K562 (cell line): ENCODE measurements at regions not wholly inside any gene's neighbourhood (a gene's known extent, or its start where the extent isn't known, plus 50 kb on each side); places are given as distances from the start of the nearest gene placed in this dataset.
A peak's percentile ranks its signal among the peaks of the same experiment; 100 is the strongest.
"Not testable (repeated sequence)": the region's sequence is repeated elsewhere in the genome, so short reads cannot be mapped to it uniquely, and the experiment has no call there.

Experiments used
- ATAC-seq: fragments of 200-7000 bp; cut with Tn5 transposase; 3 replicates; pipeline ENCODE4 v1.9.1; 2020; ENCODE audit warnings: moderate library complexity
- BruUV-seq: library from RNA; stranded (reverse); fragments of 400-500 nt; replicated peaks from 2 replicates; lab custom pipeline; 2021; lab: Mats Ljungman, UMichigan
- CTCF ChIA-PET: fragments of 300-600 bp; formaldehyde crosslinking; extraction: SDS; loops from one replicate; lab custom pipeline; 2021; ENCODE audit warnings: low intra/inter-chr PET ratio; lab: Yijun Ruan, JAX
- POLR2A ChIA-PET: fragments of 300-600, 350-650 bp; sonication (Branson Sonifier 250); formaldehyde crosslinking; extraction: SDS; loops from one replicate; lab custom pipeline; 2021; ENCODE audit warnings: antibody characterized with exemption, inconsistent platforms; lab: Yijun Ruan, JAX
- DNase-seq, 4 experiments: peaks; one replicate each; pipeline versions ENCODE4 v3.0.0 to v3.0.0-alpha.2; 2011 to 2018; ENCODE audit warnings: low spot score in 3 of 4, mixed read lengths in 3 of 4; ENCODE audit errors: extremely low read depth in 1 of 4
- FAIRE-seq: peaks from 2 replicates; lab custom pipeline; 2011; peaks lifted over from hg19 to GRCh38; lab: Jason Lieb, UNC
- H2AFZ ChIP-seq: 2 replicates; pipeline ENCODE4 v1.6.0; 2011; ENCODE audit warnings: low read depth, low read length, control low read depth, inconsistent platforms
- H3K27ac ChIP-seq: fragments of 200-600 bp; 3 replicates; pipeline ENCODE4 v1.8.0; 2011; ENCODE audit warnings: low read depth, mild to moderate bottlenecking, control low read depth, inconsistent platforms, low read length, moderate library complexity, mixed read lengths; ENCODE audit errors: extremely low read depth
- H3K27me3 ChIP-seq, 2 experiments: fragments of 300-600 bp in 1 of 2; 2 replicates in 1 of 2; 3 replicates in 1 of 2; pipeline versions ENCODE4 v1.6.0 to v1.8.0; 2011; ENCODE audit warnings: inconsistent platforms in 2 of 2, low read length in 2 of 2, mild to moderate bottlenecking in 1 of 2, mixed read lengths in 1 of 2, moderate library complexity in 1 of 2; ENCODE audit not compliant: control insufficient read depth in 2 of 2, insufficient read depth in 2 of 2
- H3K36me3 ChIP-seq: fragments of 300-600 bp; 3 replicates; pipeline ENCODE4 v1.8.0; 2011; ENCODE audit warnings: mild to moderate bottlenecking, low read length, inconsistent platforms; ENCODE audit not compliant: control insufficient read depth, insufficient read depth
- H3K4me1 ChIP-seq, 2 experiments: fragments of 200-600 bp in 1 of 2; replicated peaks in 1 of 2; 2 replicates in 1 of 2; 3 replicates in 1 of 2; pipeline versions ENCODE4 v1.5.1 to v1.8.0; 2011; ENCODE audit warnings: inconsistent platforms in 2 of 2, low read length in 2 of 2, mild to moderate bottlenecking in 1 of 2, mixed read lengths in 1 of 2, moderate library complexity in 1 of 2; ENCODE audit not compliant: control insufficient read depth in 2 of 2, insufficient read depth in 2 of 2
- H3K4me2 ChIP-seq: 2 replicates; pipeline ENCODE4 v1.6.1; 2011; ENCODE audit warnings: low read length, control low read depth, inconsistent platforms, mixed read lengths; ENCODE audit not compliant: insufficient read depth
- H3K4me3 ChIP-seq: fragments of 200-600 bp; sonication (generic), shearing (Covaris generic); 2 replicates; pipeline ENCODE4 v1.5.1; 2016; ENCODE audit warnings: control low read depth, inconsistent platforms
- H3K79me2 ChIP-seq: fragments of 200-600 bp; 3 replicates; pipeline ENCODE4 v1.8.0; 2011; ENCODE audit warnings: low read length, inconsistent platforms; ENCODE audit not compliant: control insufficient read depth, insufficient read depth
- H3K9ac ChIP-seq, 2 experiments: 2 replicates each; pipeline versions ENCODE4 v1.6.0 to v1.6.1; 2011; ENCODE audit warnings: low read depth in 2 of 2, low read length in 2 of 2, control low read depth in 1 of 2, inconsistent platforms in 1 of 2, mild to moderate bottlenecking in 1 of 2, mixed read lengths in 1 of 2; ENCODE audit not compliant: insufficient read depth in 1 of 2
- H3K9me1 ChIP-seq: one replicate; pipeline ENCODE4 v1.6.0; 2011; ENCODE audit warnings: inconsistent platforms, mild to moderate bottlenecking, low read length, moderate library complexity; ENCODE audit not compliant: control insufficient read depth, insufficient read depth
- H3K9me3 ChIP-seq: replicated peaks from 2 replicates; pipeline ENCODE4 v1.5.1; 2011; ENCODE audit warnings: low read depth, low read length, inconsistent platforms; ENCODE audit not compliant: control insufficient read depth, insufficient read depth
- H4K20me1 ChIP-seq: replicated peaks from 2 replicates; pipeline ENCODE4 v1.6.1; 2011; ENCODE audit warnings: low read length, inconsistent platforms, mixed read lengths; ENCODE audit not compliant: control insufficient read depth, insufficient read depth
- ZFP36 ChIP-seq: fragments of 150-350 bp; IDR thresholded peaks from 2 replicates; pipeline ENCODE4 v1.6.1; 2018; ENCODE audit warnings: low read length, low read depth; ENCODE audit not compliant: partially characterized antibody
- ZNF431 ChIP-seq: sonication (generic); formaldehyde crosslinking; IDR thresholded peaks from 2 replicates; pipeline ENCODE4 v1.8.0; 2022; ENCODE audit warnings: mild to moderate bottlenecking, missing genetic modification reagents
- WGBS: fragments of 100-300 bp; shearing (Covaris generic); methylation state at CpG from one replicate; pipeline ENCODE4 v1.1.6; 2016; ENCODE audit warnings: low coverage, mixed read lengths; ENCODE audit not compliant: insufficient coverage; ENCODE audit errors: missing lambda C conversion rate; 5-methylcytosine and 5-hydroxymethylcytosine counted together
- in situ Hi-C: fragments of 300-500 bp; cut with MboI; formaldehyde crosslinking; loops from 4 replicates; pipeline ENCODE4 v1.15.0; 2018; ENCODE audit warnings: inconsistent platforms, mixed read lengths
- intact Hi-C: fragments of 100-400 bp; cut with micrococcal nuclease; formaldehyde crosslinking; loops from 2 replicates; pipeline ENCODE4 v1.14.2; 2022
- TF ChIP-seq, protein P1 (sequence below), 2 experiments: fragments of 450-650 bp in 1 of 2; sonication (generic) in 1 of 2; formaldehyde crosslinking in 1 of 2; IDR thresholded peaks; 2 replicates each; pipeline versions ENCODE4 v1.7.1 to v1.9.0; 2016 to 2022; ENCODE audit warnings: inconsistent platforms in 1 of 2, mild to moderate bottlenecking in 1 of 2, missing genetic modification reagents in 1 of 2

DNA sequence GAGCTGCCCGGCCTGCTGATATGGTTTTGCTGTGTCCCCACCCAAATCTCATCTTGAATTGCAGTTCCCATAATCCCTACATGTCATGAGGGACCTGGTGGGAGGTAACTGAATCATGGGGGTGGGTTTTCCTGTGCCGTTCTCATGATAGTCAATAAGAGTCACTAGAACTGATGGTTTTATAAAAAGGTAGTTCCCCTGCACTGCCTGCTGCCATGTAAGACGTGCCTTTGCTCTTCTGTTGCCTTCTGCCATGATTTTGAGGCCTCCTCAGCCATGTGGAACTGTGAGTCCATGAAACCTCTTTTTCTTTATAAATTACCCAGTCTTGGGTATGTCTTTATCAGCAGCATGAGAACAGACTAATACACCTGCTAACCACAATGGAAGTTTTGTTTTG, 228.3 kb upstream of the LHX5 start:
- DNase-seq, intact Hi-C loops, H3K9ac ChIP-seq, H3K27ac ChIP-seq, in situ Hi-C loops, H3K4me1 ChIP-seq, H4K20me1 ChIP-seq, H3K4me2 ChIP-seq, H3K4me3 ChIP-seq, H3K9me1 ChIP-seq, CTCF ChIA-PET, ATAC-seq, H3K36me3 ChIP-seq, FAIRE-seq, BruUV-seq, H3K79me2 ChIP-seq, H3K9me3 ChIP-seq, H2AFZ ChIP-seq: not testable (repeated sequence)
- WGBS = 4% methylated on average over 3 of the region's 3 CpGs
- TF ChIP-seq ZFP36 = peak; percentile 49
- TF ChIP-seq ZNF431 (CRISPR knock-in tag) = peak; percentile 97
- H3K27me3 ChIP-seq = peaks cover 13 to 43% of the 10 kb centered on the region in 2 experiments
- POLR2A ChIA-PET = interaction anchor here (0.7 kb wide), 1 partner anchor 962 kb away, joined by 3 read pairs; no protein-coding TSS in a partner anchor

DNA sequence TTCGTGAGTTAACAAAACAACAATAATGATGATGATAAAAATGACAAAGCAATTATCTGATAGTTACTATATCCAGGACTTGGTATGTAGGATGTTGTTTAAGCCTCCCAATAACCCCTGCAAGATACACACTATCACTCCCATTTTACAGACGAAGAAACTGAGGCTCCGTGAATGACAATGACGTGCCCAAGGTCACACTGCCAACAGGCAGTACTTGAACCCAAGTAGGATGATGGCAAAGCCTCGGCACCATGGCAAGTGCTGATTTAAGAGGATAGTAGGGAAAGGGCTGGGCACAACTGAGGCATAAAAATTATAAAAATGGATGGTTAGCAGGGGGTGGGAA, 226.8 kb upstream of the LHX5 start:
- Histone ChIP-seq H3K4me1 (peaks cover 0 to 3% of the 10 kb centered on the region in 2 experiments; a peak in 2 of 5 replicates), H3K27me3 (peaks cover 7 to 52% of the 10 kb centered on the region in 2 experiments; a peak in 4 of 5 replicates), H3K36me3 (no peaks in the 10 kb centered on the region), H3K9me1 (no peaks in the 10 kb centered on the region), H2AFZ (no peak overlapping the region), H3K4me3 (no peak overlapping the region), H3K9me3 (peaks cover 5% of the 10 kb centered on the region), H3K4me2 (no peak overlapping the region), H4K20me1 (no peaks in the 10 kb centered on the region), H3K9ac (no peak overlapping the region), H3K27ac (no peak overlapping the region), H3K79me2 (no peaks in the 10 kb centered on the region)
- intact Hi-C loops = no loop called here
- CTCF ChIA-PET = no interaction called here
- WGBS = 0% methylated on average over 5 of the region's 5 CpGs
- FAIRE-seq = no peak
- ATAC-seq = no peak
- BruUV-seq = no TSS peak
- POLR2A ChIA-PET = interaction anchor here (0.6 kb wide), 1 partner anchor 164 kb away, joined by 3 read pairs; no protein-coding TSS in a partner anchor
- in situ Hi-C loops = no loop called here
- DNase-seq = no peak
- TF ChIP-seq, protein P1, sequence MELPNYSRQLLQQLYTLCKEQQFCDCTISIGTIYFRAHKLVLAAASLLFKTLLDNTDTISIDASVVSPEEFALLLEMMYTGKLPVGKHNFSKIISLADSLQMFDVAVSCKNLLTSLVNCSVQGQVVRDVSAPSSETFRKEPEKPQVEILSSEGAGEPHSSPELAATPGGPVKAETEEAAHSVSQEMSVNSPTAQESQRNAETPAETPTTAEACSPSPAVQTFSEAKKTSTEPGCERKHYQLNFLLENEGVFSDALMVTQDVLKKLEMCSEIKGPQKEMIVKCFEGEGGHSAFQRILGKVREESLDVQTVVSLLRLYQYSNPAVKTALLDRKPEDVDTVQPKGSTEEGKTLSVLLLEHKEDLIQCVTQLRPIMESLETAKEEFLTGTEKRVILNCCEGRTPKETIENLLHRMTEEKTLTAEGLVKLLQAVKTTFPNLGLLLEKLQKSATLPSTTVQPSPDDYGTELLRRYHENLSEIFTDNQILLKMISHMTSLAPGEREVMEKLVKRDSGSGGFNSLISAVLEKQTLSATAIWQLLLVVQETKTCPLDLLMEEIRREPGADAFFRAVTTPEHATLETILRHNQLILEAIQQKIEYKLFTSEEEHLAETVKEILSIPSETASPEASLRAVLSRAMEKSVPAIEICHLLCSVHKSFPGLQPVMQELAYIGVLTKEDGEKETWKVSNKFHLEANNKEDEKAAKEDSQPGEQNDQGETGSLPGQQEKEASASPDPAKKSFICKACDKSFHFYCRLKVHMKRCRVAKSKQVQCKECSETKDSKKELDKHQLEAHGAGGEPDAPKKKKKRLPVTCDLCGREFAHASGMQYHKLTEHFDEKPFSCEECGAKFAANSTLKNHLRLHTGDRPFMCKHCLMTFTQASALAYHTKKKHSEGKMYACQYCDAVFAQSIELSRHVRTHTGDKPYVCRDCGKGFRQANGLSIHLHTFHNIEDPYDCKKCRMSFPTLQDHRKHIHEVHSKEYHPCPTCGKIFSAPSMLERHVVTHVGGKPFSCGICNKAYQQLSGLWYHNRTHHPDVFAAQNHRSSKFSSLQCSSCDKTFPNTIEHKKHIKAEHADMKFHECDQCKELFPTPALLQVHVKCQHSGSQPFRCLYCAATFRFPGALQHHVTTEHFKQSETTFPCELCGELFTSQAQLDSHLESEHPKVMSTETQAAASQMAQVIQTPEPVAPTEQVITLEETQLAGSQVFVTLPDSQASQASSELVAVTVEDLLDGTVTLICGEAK (IDR thresholded peaks at IDR 0.05) = no peak
- TF ChIP-seq, protein P1 (CRISPR knock-in tag; IDR thresholded peaks at IDR 0.05) = no peak
